ENCODE measurements at regions not wholly inside any gene's neighbourhood (a gene's known extent, or its start where the extent isn't known, plus 50 kb on each side); places are given as distances from the start of the nearest gene placed in this dataset.

DNA sequence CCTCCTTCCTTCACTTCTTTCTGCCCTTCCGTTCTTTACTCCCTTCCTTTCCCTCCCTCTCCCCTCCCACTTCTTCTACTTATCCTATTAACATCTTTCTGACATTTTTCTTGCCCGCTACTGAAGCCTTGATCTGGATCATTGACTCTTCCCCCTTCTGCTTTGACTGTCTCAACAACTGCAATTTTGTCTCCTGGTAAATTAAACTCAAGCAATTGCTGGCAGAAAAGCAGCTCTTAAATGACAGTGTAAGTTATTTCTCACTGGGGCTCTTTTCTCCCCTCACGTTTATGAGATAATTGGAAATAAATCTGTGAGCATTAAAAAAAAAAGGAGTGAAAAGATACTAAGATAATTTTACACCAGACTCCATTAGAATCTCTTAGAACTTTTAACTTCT lies 120.0 kb downstream of the SLC17A6 start:
- TF ChIP-seq CTCF (conservative IDR thresholded peaks at IDR 0.05 in 1 of 2, IDR thresholded peaks at IDR 0.05 in 1 of 2; ENCODE audit: extremely low read depth in 1 of 2, insufficient read depth in 1 of 2, low read depth in 1 of 2, low read length in 2 of 2) (no peak), EZH2 (IDR thresholded peaks at IDR 0.05; ENCODE audit: borderline replicate concordance, low read length) (no peak)
